IPS-20b (cell line): ENCODE measurements at regions not wholly inside any gene's neighbourhood (a gene's known extent, or its start where the extent isn't known, plus 50 kb on each side); places are given as distances from the start of the nearest gene placed in this dataset.

ENCODE experiments used
- H3K27ac ChIP-seq: one replicate; pipeline ENCODE4 v1.5.1; 2013; ENCODE audit warnings: low read length
- H3K27me3 ChIP-seq: 2 replicates; pipeline ENCODE4 v1.6.1; 2013; ENCODE audit warnings: mild to moderate bottlenecking, low read length, inconsistent platforms; ENCODE audit not compliant: insufficient read depth
- H3K36me3 ChIP-seq: 2 replicates; pipeline ENCODE4 v1.6.1; 2013; ENCODE audit warnings: low read depth, mild to moderate bottlenecking, inconsistent platforms, low read length, moderate library complexity; ENCODE audit not compliant: insufficient read depth
- H3K4me1 ChIP-seq: 2 replicates; pipeline ENCODE4 v1.6.1; 2013; ENCODE audit warnings: mild to moderate bottlenecking, control low read depth, inconsistent platforms, low read length, moderate library complexity; ENCODE audit not compliant: insufficient read depth
- H3K4me3 ChIP-seq: 2 replicates; pipeline ENCODE4 v1.5.1; 2013; ENCODE audit warnings: mild to moderate bottlenecking, low read length, inconsistent platforms
- H3K9ac ChIP-seq: 2 replicates; pipeline ENCODE4 v1.6.1; 2013; ENCODE audit warnings: low read depth, mild to moderate bottlenecking, inconsistent platforms, low read length, moderate library complexity
- H3K9me3 ChIP-seq: 2 replicates; pipeline ENCODE4 v1.6.1; 2013; ENCODE audit warnings: mild to moderate bottlenecking, low read depth, low read length, inconsistent platforms; ENCODE audit not compliant: insufficient read depth

- H3K27me3 ChIP-seq, result no peaks in the 10 kb centered on the region
- no peaks in the 10 kb centered on the region for H3K9me3 ChIP-seq
Measured at GRCh38 chr14:42750771-42751170, 1144.1 kb downstream of the LRFN5 start.

GRCh38 chr14:42742084-42742483 is 1135.4 kb downstream of the LRFN5 start:
- H3K4me1 ChIP-seq, result no peaks in the 10 kb centered on the region
- no peak overlapping the region for H3K4me3 ChIP-seq
- H3K27ac ChIP-seq, result no peak overlapping the region
- H3K36me3 ChIP-seq, result no peaks in the 10 kb centered on the region
- no peak overlapping the region for H3K9ac ChIP-seq
- no peaks in the 10 kb centered on the region for H3K27me3 ChIP-seq
- no peaks in the 10 kb centered on the region for H3K9me3 ChIP-seq

More at GRCh38 chr14:42750771-42751170, 1144.1 kb downstream of the LRFN5 start:
- no peak overlapping the region for H3K9ac ChIP-seq
- no peaks in the 10 kb centered on the region for H3K36me3 ChIP-seq
- no peak overlapping the region for H3K27ac ChIP-seq
- no peak overlapping the region for H3K4me3 ChIP-seq
- no peaks in the 10 kb centered on the region for H3K4me1 ChIP-seq

GRCh38 chr14:42736408-42736807 is 1129.7 kb downstream of the LRFN5 start:
- Histone ChIP-seq H3K9me3 (no peaks in the 10 kb centered on the region), H3K4me3 (no peak overlapping the region), H3K27ac (no peak overlapping the region), H3K36me3 (no peaks in the 10 kb centered on the region), H3K9ac (no peak overlapping the region), H3K4me1 (no peaks in the 10 kb centered on the region), H3K27me3 (no peaks in the 10 kb centered on the region)

- H3K9me3 ChIP-seq, result no peaks in the 10 kb centered on the region
- no peaks in the 10 kb centered on the region for H3K36me3 ChIP-seq
- H3K27me3 ChIP-seq, result no peaks in the 10 kb centered on the region
- H3K27ac ChIP-seq, result no peak overlapping the region
- no peak overlapping the region for H3K9ac ChIP-seq
- H3K4me3 ChIP-seq, result no peak overlapping the region
- no peaks in the 10 kb centered on the region for H3K4me1 ChIP-seq
Measured at GRCh38 chr14:42734041-42734440, 1127.4 kb downstream of the LRFN5 start.

- no peak overlapping the region for H3K4me3 ChIP-seq
- H3K27me3 ChIP-seq, result no peaks in the 10 kb centered on the region
- no peaks in the 10 kb centered on the region for H3K36me3 ChIP-seq
- no peak overlapping the region for H3K27ac ChIP-seq
- no peaks in the 10 kb centered on the region for H3K9me3 ChIP-seq
- H3K4me1 ChIP-seq, result no peaks in the 10 kb centered on the region
- H3K9ac ChIP-seq, result no peak overlapping the region
Measured at GRCh38 chr14:42732005-42732404, 1125.3 kb downstream of the LRFN5 start.

- no peaks in the 10 kb centered on the region for H3K9me3 ChIP-seq
- no peaks in the 10 kb centered on the region for H3K4me1 ChIP-seq
- H3K9ac ChIP-seq, result no peak overlapping the region
- H3K27ac ChIP-seq, result no peak overlapping the region
- no peaks in the 10 kb centered on the region for H3K36me3 ChIP-seq
- H3K4me3 ChIP-seq, result no peak overlapping the region
- H3K27me3 ChIP-seq, result no peaks in the 10 kb centered on the region
Measured at GRCh38 chr14:42731480-42731879, 1124.8 kb downstream of the LRFN5 start.

- Histone ChIP-seq H3K27me3 (no peaks in the 10 kb centered on the region), H3K9ac (no peak overlapping the region), H3K4me3 (no peak overlapping the region), H3K4me1 (no peaks in the 10 kb centered on the region), H3K36me3 (no peaks in the 10 kb centered on the region), H3K9me3 (peaks cover 4% of the 10 kb centered on the region; the same call in 1 of the 2 replicates), H3K27ac (no peak overlapping the region)
Measured at GRCh38 chr14:42729681-42730080, 1123.0 kb downstream of the LRFN5 start.

GRCh38 chr14:42719391-42719790 is 1112.7 kb downstream of the LRFN5 start:
- no peak overlapping the region for H3K9ac ChIP-seq
- H3K36me3 ChIP-seq, result no peaks in the 10 kb centered on the region
- no peaks in the 10 kb centered on the region for H3K4me1 ChIP-seq

GRCh38 chr14:42715316-42715715 is 1108.6 kb downstream of the LRFN5 start:
- H3K9me3 ChIP-seq, result no peaks in the 10 kb centered on the region
- no peaks in the 10 kb centered on the region for H3K36me3 ChIP-seq
- no peaks in the 10 kb centered on the region for H3K4me1 ChIP-seq
- no peak overlapping the region for H3K9ac ChIP-seq
- H3K27me3 ChIP-seq, result no peaks in the 10 kb centered on the region
- no peak overlapping the region for H3K4me3 ChIP-seq
- no peak overlapping the region for H3K27ac ChIP-seq

More at GRCh38 chr14:42719391-42719790, 1112.7 kb downstream of the LRFN5 start:
- Histone ChIP-seq H3K9me3 (no peaks in the 10 kb centered on the region), H3K27me3 (no peaks in the 10 kb centered on the region), H3K4me3 (no peak overlapping the region), H3K27ac (no peak overlapping the region)

- Histone ChIP-seq H3K36me3 (no peaks in the 10 kb centered on the region), H3K4me1 (no peaks in the 10 kb centered on the region), H3K27ac (no peak overlapping the region), H3K9ac (no peak overlapping the region), H3K27me3 (no peaks in the 10 kb centered on the region), H3K4me3 (no peak overlapping the region), H3K9me3 (no peaks in the 10 kb centered on the region)
Measured at GRCh38 chr14:42710071-42710470, 1103.4 kb downstream of the LRFN5 start.

GRCh38 chr14:42703501-42703900 is 1096.8 kb downstream of the LRFN5 start:
- H3K9me3 ChIP-seq, result no peaks in the 10 kb centered on the region

GRCh38 chr14:42687421-42687820 is 1080.7 kb downstream of the LRFN5 start:
- Histone ChIP-seq H3K36me3 (no peaks in the 10 kb centered on the region), H3K4me3 (no peak overlapping the region), H3K27me3 (no peaks in the 10 kb centered on the region), H3K4me1 (no peaks in the 10 kb centered on the region), H3K9me3 (no peaks in the 10 kb centered on the region; the same call in 1 of the 2 replicates), H3K27ac (no peak overlapping the region), H3K9ac (no peak overlapping the region)

More at GRCh38 chr14:42703501-42703900, 1096.8 kb downstream of the LRFN5 start:
- Histone ChIP-seq H3K36me3 (no peaks in the 10 kb centered on the region), H3K4me1 (no peaks in the 10 kb centered on the region), H3K4me3 (no peak overlapping the region), H3K27me3 (no peaks in the 10 kb centered on the region), H3K27ac (no peak overlapping the region), H3K9ac (no peak overlapping the region)

GRCh38 chr14:42683707-42684106 is 1077.0 kb downstream of the LRFN5 start:
- H3K9me3 ChIP-seq, result no peaks in the 10 kb centered on the region

More at GRCh38 chr14:42683707-42684106, 1077.0 kb downstream of the LRFN5 start:
- Histone ChIP-seq H3K4me1 (no peaks in the 10 kb centered on the region), H3K36me3 (no peaks in the 10 kb centered on the region), H3K9ac (no peak overlapping the region), H3K4me3 (no peak overlapping the region), H3K27ac (no peak overlapping the region), H3K27me3 (no peaks in the 10 kb centered on the region)
